GM12891 (cell line): ENCODE measurements at regions not wholly inside any gene's neighbourhood (a gene's known extent, or its start where the extent isn't known, plus 50 kb on each side); places are given as distances from the start of the nearest gene placed in this dataset.
"Not testable (repeated sequence)": the region's sequence is repeated elsewhere in the genome, so short reads cannot be mapped to it uniquely, and the experiment has no call there.

ENCODE experiments used
- POLR2A ChIP-seq: IDR thresholded peaks from 2 replicates; pipeline ENCODE4 v1.6.1; 2011; ENCODE audit warnings: low read depth, low read length, control low read depth
- TAF1 ChIP-seq: IDR thresholded peaks from 2 replicates; pipeline ENCODE4 v1.6.1; 2011; ENCODE audit warnings: low read depth, low read length, control low read depth

DNA sequence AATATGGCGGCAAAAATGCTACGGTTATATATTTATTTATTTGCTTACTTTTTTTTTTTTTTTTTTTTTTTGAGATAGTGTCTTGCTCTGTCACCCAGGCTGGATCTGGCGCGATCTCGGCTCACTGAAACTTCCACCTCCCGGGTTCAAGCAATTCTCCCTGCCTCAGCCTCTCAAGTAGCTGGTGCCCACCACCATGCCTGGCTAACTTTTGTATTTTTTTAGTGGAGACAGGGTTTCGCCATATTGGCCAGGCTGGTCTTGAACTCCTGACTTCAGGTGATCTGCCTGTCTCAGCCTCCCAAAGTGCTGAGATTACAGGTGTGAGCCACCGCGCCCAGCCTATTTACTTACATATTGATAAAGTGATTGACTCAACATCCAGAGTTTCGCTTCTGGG, 511.6 kb downstream of the ZPLD1 start:
- not testable (repeated sequence) for TF ChIP-seq TAF1, POLR2A
